Nephron progenitor cell (in vitro differentiated cells): ENCODE measurements at regions not wholly inside any gene's neighbourhood (a gene's known extent, or its start where the extent isn't known, plus 50 kb on each side); places are given as distances from the start of the nearest gene placed in this dataset.
"Not testable (repeated sequence)": the region's sequence is repeated elsewhere in the genome, so short reads cannot be mapped to it uniquely, and the experiment has no call there.

ENCODE experiments used
- DNase-seq: peaks from one replicate; pipeline ENCODE4 v3.0.0; 2021
- H3K27ac Mint-ChIP-seq: 2 replicates; pipeline ENCODE4 v1.8.0; 2021; ENCODE audit warnings: mild to moderate bottlenecking, moderate library complexity, mixed read lengths
- H3K27me3 Mint-ChIP-seq: 2 replicates; pipeline ENCODE4 v1.8.0; 2021; ENCODE audit warnings: mild to moderate bottlenecking, low read depth, mixed read lengths; ENCODE audit not compliant: poor library complexity
- H3K36me3 Mint-ChIP-seq: 2 replicates; pipeline ENCODE4 v1.8.0; 2021; ENCODE audit warnings: low read depth, mixed read lengths
- H3K4me1 Mint-ChIP-seq: 2 replicates; pipeline ENCODE4 v1.8.0; 2021; ENCODE audit warnings: mixed read lengths
- H3K4me3 Mint-ChIP-seq: 2 replicates; pipeline ENCODE4 v1.8.0; 2021; ENCODE audit warnings: mild to moderate bottlenecking, moderate library complexity, mixed read lengths
- H3K9me3 Mint-ChIP-seq: 2 replicates; pipeline ENCODE4 v1.8.0; 2021; ENCODE audit warnings: mild to moderate bottlenecking, moderate library complexity, mixed read lengths

DNA sequence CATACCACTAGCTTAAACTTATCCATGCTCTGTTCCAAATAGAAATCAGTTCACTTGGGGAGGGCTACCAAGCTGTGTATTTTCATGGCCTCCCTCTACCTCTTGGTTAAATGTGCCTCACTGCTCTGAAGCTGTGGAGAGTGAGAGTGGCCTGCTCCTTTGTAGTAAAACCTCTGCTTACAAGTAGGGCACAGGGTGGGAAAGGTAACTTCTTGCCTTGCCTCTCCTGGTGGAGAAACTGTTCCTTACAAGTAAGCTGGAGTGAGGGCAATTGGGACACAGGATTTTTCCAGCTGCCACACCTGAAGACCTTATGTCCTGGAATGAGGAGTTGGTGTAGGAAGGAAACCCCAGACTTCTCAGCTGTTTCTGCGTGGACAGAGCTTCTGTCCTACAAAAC, 128.8 kb upstream of the SPATA31A7 start:
- H3K27ac Mint-ChIP-seq, H3K4me3 Mint-ChIP-seq, H3K27me3 Mint-ChIP-seq, H3K9me3 Mint-ChIP-seq, H3K4me1 Mint-ChIP-seq, DNase-seq, H3K36me3 Mint-ChIP-seq: not testable (repeated sequence)

DNA sequence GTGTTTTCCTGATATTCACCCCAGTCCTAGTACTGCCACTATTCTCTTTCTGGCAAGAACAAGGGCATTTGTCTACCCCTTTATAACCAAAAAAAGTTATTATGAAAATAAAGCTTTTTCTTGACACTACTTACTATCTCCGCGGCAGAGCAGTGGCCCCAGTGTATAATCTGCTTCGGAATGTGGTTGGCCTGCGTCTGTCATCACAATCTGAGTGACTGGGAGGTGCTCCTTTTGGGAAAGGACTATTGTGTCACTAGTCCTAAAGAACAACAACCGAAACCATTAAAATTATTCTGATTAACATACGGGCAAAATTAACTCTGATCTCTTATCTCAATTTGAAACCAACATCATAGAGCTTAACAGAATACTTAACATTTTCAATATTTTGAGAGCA, 117.0 kb upstream of the SPATA31A7 start:
- H3K27me3 Mint-ChIP-seq, H3K4me3 Mint-ChIP-seq, H3K27ac Mint-ChIP-seq, H3K36me3 Mint-ChIP-seq, H3K4me1 Mint-ChIP-seq, DNase-seq, H3K9me3 Mint-ChIP-seq: not testable (repeated sequence)

DNA sequence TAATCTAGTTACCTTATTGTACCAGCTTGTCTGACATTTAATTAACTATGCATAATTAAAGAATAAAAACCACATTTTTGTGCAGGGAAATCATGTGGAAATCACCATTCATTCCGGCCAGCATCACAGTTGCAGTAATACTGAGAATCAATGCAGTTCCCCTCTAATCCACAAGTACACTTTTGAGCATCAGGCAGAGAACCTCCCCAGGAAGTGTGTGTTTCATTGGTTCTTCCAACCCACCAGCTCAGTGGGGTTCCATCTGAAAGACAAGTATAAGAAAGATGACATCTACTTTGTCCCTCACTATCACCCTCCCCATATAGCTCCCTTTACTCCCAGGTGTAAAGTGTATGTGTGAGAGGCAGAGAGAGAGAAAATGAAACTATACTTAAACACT, 108.1 kb upstream of the SPATA31A7 start:
- not testable (repeated sequence) for H3K4me3 Mint-ChIP-seq, DNase-seq, H3K9me3 Mint-ChIP-seq, H3K4me1 Mint-ChIP-seq, H3K27me3 Mint-ChIP-seq, H3K27ac Mint-ChIP-seq, H3K36me3 Mint-ChIP-seq

DNA sequence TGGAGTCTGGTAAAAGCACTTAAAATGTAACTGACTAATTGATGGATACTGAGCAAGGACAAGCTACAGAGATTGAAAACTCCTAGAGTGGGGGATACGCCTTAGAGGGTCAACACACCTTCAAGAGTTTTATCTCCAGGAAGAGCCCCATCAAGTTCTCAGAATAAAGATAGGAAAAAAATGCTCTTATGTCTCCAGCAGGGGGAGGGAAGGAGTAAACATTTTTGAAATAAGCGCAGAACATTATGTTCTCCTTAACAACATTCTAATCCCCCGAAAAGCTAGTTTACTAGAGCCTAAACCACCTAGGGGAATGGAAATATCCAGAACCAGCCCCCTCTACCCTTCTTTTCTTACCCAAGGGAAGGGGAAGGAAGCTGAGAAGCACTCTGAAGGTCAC, 104.4 kb upstream of the SPATA31A7 start:
- not testable (repeated sequence) for H3K4me3 Mint-ChIP-seq, H3K9me3 Mint-ChIP-seq, H3K4me1 Mint-ChIP-seq, H3K27me3 Mint-ChIP-seq, H3K27ac Mint-ChIP-seq, DNase-seq, H3K36me3 Mint-ChIP-seq

DNA sequence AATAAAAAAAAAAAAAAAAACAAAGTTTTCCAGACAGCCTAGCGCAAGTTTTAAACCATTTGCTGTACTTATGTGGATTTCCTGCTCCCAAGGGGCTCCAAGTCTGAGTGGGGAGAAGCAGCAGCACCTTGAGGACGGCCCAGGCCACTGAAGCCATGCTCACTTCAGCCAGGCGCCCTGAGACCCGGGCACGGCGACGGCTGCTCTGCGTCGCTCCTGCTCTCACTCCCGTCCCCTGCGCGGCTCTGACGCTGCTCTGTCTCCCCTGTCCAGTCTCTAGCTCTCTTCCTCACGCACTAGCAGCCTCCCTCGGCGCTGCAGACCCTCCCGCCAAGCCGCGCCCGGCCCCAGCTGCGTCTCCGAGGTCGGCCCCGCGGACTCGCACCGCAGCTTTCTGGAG, 67.4 kb upstream of the SPATA31A7 start:
- not testable (repeated sequence) for H3K9me3 Mint-ChIP-seq, H3K4me1 Mint-ChIP-seq, DNase-seq, H3K27ac Mint-ChIP-seq, H3K36me3 Mint-ChIP-seq, H3K27me3 Mint-ChIP-seq
- peak overlapping the region; percentile 54 for H3K4me3 Mint-ChIP-seq
